Activated CD4-positive, alpha-beta memory T cell treated with anti-CD3 and anti-CD28 coated beads, Interleukin-2, amount 10 ng/mL, durations not matched to agents 7 days and 5 days (primary cell): ENCODE measurements at regions not wholly inside any gene's neighbourhood (a gene's known extent, or its start where the extent isn't known, plus 50 kb on each side); places are given as distances from the start of the nearest gene placed in this dataset.
A peak's percentile ranks its signal among the peaks of the same experiment; 100 is the strongest.

Experiments used
- CTCF ChIA-PET: fragments of 350-600 bp; sonication (Branson Sonifier 250); formaldehyde crosslinking; loops from one replicate; lab custom pipeline; 2021; ENCODE audit warnings: antibody characterized with exemption, inconsistent platforms; lab: Charles Lee
- POLR2A ChIA-PET: fragments of 350-600 bp; sonication (Branson Sonifier 250); formaldehyde crosslinking; loops from one replicate; lab custom pipeline; 2021; ENCODE audit warnings: antibody characterized with exemption; lab: Charles Lee
- DNase-seq: peaks from one replicate; pipeline ENCODE4 v3.0.0-alpha.2; 2020
- H3K27ac Mint-ChIP-seq: one replicate; pipeline ENCODE4 v1.8.0; 2021; ENCODE audit warnings: mild to moderate bottlenecking, mixed read lengths
- H3K27me3 Mint-ChIP-seq: one replicate; pipeline ENCODE4 v1.8.0; 2021; ENCODE audit warnings: mixed read lengths
- H3K36me3 Mint-ChIP-seq: one replicate; pipeline ENCODE4 v1.8.0; 2021; ENCODE audit warnings: low read depth, mixed read lengths
- H3K4me1 Mint-ChIP-seq: one replicate; pipeline ENCODE4 v1.8.0; 2021; ENCODE audit warnings: mixed read lengths
- H3K4me3 Mint-ChIP-seq: one replicate; pipeline ENCODE4 v1.8.0; 2021; ENCODE audit warnings: mild to moderate bottlenecking, mixed read lengths
- H3K9me3 Mint-ChIP-seq: one replicate; pipeline ENCODE4 v1.8.0; 2021; ENCODE audit warnings: mixed read lengths

- peaks cover 13% of the 10 kb centered on the region for H3K4me1 Mint-ChIP-seq
These were observed 60.1 kb downstream of the NABP1 start for GRCh38 chr2:191738003-191738402.

GRCh38 chr2:191738667-191739066, 60.7 kb downstream of the NABP1 start:
- CTCF ChIA-PET = interaction anchor here (1.3 to 1.4 kb wide), 2 partner anchors 169 to 172 kb away, joined by 4 to 6 read pairs; no protein-coding TSS in a partner anchor
- Mint-ChIP-seq H3K9me3 (no peaks in the 10 kb centered on the region), H3K27ac (no peak overlapping the region), H3K4me3 (no peak overlapping the region), H3K27me3 (peaks cover 3% of the 10 kb centered on the region), H3K36me3 (no peaks in the 10 kb centered on the region), H3K4me1 (peaks cover 13% of the 10 kb centered on the region)
- no peak for DNase-seq
- POLR2A ChIA-PET = interaction anchor here (0.6 to 2.0 kb wide), 3 partner anchors 8 to 76 kb away, joined by 3 to 11 read pairs (median 3); partner anchors contain the start of gene NABP1

More at GRCh38 chr2:191738003-191738402, 60.1 kb downstream of the NABP1 start:
- Mint-ChIP-seq H3K27me3 (peaks cover 3% of the 10 kb centered on the region), H3K4me3 (no peak overlapping the region), H3K36me3 (no peaks in the 10 kb centered on the region), H3K9me3 (no peaks in the 10 kb centered on the region), H3K27ac (no peak overlapping the region)
- ChIA-PET CTCF (interaction anchor here (1.3 kb wide), 1 partner anchor 168 kb away, joined by 4 read pairs; no protein-coding TSS in a partner anchor), POLR2A (interaction anchor here (0.6 to 1.0 kb wide), 2 partner anchors 8 to 76 kb away, joined by 3 read pairs; no protein-coding TSS in a partner anchor)
- DNase-seq = no peak

- Mint-ChIP-seq H3K4me1 (peaks cover 13% of the 10 kb centered on the region), H3K4me3 (no peak overlapping the region), H3K27me3 (peaks cover 3% of the 10 kb centered on the region), H3K27ac (no peak overlapping the region), H3K9me3 (no peaks in the 10 kb centered on the region), H3K36me3 (no peaks in the 10 kb centered on the region)
- no peak for DNase-seq
- CTCF ChIA-PET = interaction anchor here (1.4 kb wide), 1 partner anchor 173 kb away, joined by 6 read pairs; no protein-coding TSS in a partner anchor
- POLR2A ChIA-PET = interaction anchor here (1.4 to 2.0 kb wide), 2 partner anchors 62 to 169 kb away, joined by 3 to 11 read pairs; partner anchors contain the start of gene NABP1
These were observed 61.3 kb downstream of the NABP1 start for GRCh38 chr2:191739194-191739593.

GRCh38 chr2:191740016-191740419, 62.1 kb downstream of the NABP1 start:
- Mint-ChIP-seq H3K4me3 (no peak overlapping the region), H3K27me3 (peaks cover 3% of the 10 kb centered on the region), H3K36me3 (no peaks in the 10 kb centered on the region), H3K9me3 (no peaks in the 10 kb centered on the region), H3K4me1 (peaks cover 13% of the 10 kb centered on the region), H3K27ac (peak overlapping the region; percentile 44)
- peak; percentile 46 for DNase-seq
- ChIA-PET POLR2A (interaction anchor here (1.4 to 2.0 kb wide), 2 partner anchors 63 to 170 kb away, joined by 3 to 11 read pairs; partner anchors contain the start of gene NABP1), CTCF (interaction anchor here (1.4 kb wide), 1 partner anchor 174 kb away, joined by 6 read pairs; no protein-coding TSS in a partner anchor)

- no peak for DNase-seq
- CTCF ChIA-PET = no interaction called here
- no peaks in the 10 kb centered on the region for H3K9me3 Mint-ChIP-seq
- POLR2A ChIA-PET = interaction anchor here (2.0 kb wide), 1 partner anchor 64 kb away, joined by 11 read pairs; the partner anchor contains the start of gene NABP1
- H3K4me1 Mint-ChIP-seq = peaks cover 13% of the 10 kb centered on the region
- no peak overlapping the region for H3K27ac Mint-ChIP-seq
- no peaks in the 10 kb centered on the region for H3K36me3 Mint-ChIP-seq
- H3K27me3 Mint-ChIP-seq = peaks cover 3% of the 10 kb centered on the region
- no peak overlapping the region for H3K4me3 Mint-ChIP-seq
These were observed 62.8 kb downstream of the NABP1 start for GRCh38 chr2:191740759-191741158.

- H3K27ac Mint-ChIP-seq = no peak overlapping the region
- no peaks in the 10 kb centered on the region for H3K9me3 Mint-ChIP-seq
- H3K27me3 Mint-ChIP-seq = no peaks in the 10 kb centered on the region
- POLR2A ChIA-PET = interaction anchor here (1.2 kb wide), 1 partner anchor 8 kb away, joined by 3 read pairs; no protein-coding TSS in a partner anchor
- no peak for DNase-seq
- no peak overlapping the region for H3K4me3 Mint-ChIP-seq
- CTCF ChIA-PET = interaction anchor here (1.0 kb wide), 1 partner anchor 194 kb away, joined by 3 read pairs; no protein-coding TSS in a partner anchor
- H3K36me3 Mint-ChIP-seq = no peaks in the 10 kb centered on the region
- H3K4me1 Mint-ChIP-seq = peaks cover 10% of the 10 kb centered on the region
These were observed 68.6 kb downstream of the NABP1 start for GRCh38 chr2:191746346-191747169.

GRCh38 chr2:191747170-191747530, 69.2 kb downstream of the NABP1 start:
- H3K27me3 Mint-ChIP-seq = peaks cover under 1% of the 10 kb centered on the region
- H3K36me3 Mint-ChIP-seq = no peaks in the 10 kb centered on the region
- CTCF ChIA-PET = interaction anchor here (1.6 to 1.7 kb wide), 2 partner anchors 10 to 11 kb away, joined by 4 to 5 read pairs; no protein-coding TSS in a partner anchor
- H3K4me1 Mint-ChIP-seq = peaks cover 10% of the 10 kb centered on the region
- no peak overlapping the region for H3K27ac Mint-ChIP-seq
- DNase-seq = no peak
- no peaks in the 10 kb centered on the region for H3K9me3 Mint-ChIP-seq
- POLR2A ChIA-PET = no interaction called here
- H3K4me3 Mint-ChIP-seq = no peak overlapping the region

GRCh38 chr2:191748059-191748461, 70.1 kb downstream of the NABP1 start:
- no peak overlapping the region for H3K4me3 Mint-ChIP-seq
- H3K9me3 Mint-ChIP-seq = no peaks in the 10 kb centered on the region
- H3K4me1 Mint-ChIP-seq = peaks cover 10% of the 10 kb centered on the region
- H3K27ac Mint-ChIP-seq = no peak overlapping the region
- ChIA-PET CTCF (interaction anchor here (1.6 to 1.7 kb wide), 2 partner anchors 9 to 10 kb away, joined by 4 to 5 read pairs; no protein-coding TSS in a partner anchor), POLR2A (no interaction called here)
- H3K36me3 Mint-ChIP-seq = no peaks in the 10 kb centered on the region
- H3K27me3 Mint-ChIP-seq = peaks cover 3% of the 10 kb centered on the region
- DNase-seq = no peak

GRCh38 chr2:191748528-191749180, 70.7 kb downstream of the NABP1 start:
- ChIA-PET POLR2A (no interaction called here), CTCF (interaction anchor here (1.6 to 1.7 kb wide), 2 partner anchors 9 to 10 kb away, joined by 4 to 5 read pairs; no protein-coding TSS in a partner anchor)
- H3K4me1 Mint-ChIP-seq = peaks cover 10% of the 10 kb centered on the region
- peaks cover 3% of the 10 kb centered on the region for H3K27me3 Mint-ChIP-seq
- no peak for DNase-seq
- H3K4me3 Mint-ChIP-seq = no peak overlapping the region
- H3K9me3 Mint-ChIP-seq = no peaks in the 10 kb centered on the region
- H3K27ac Mint-ChIP-seq = no peak overlapping the region
- H3K36me3 Mint-ChIP-seq = no peaks in the 10 kb centered on the region

GRCh38 chr2:191749181-191749540, 71.2 kb downstream of the NABP1 start:
- peaks cover 10% of the 10 kb centered on the region for H3K4me1 Mint-ChIP-seq
- no peak overlapping the region for H3K27ac Mint-ChIP-seq
- CTCF ChIA-PET = interaction anchor here (1.7 kb wide), 1 partner anchor 9 kb away, joined by 4 read pairs; no protein-coding TSS in a partner anchor
- no peak overlapping the region for H3K4me3 Mint-ChIP-seq
- DNase-seq = no peak
- POLR2A ChIA-PET = no interaction called here
- no peaks in the 10 kb centered on the region for H3K36me3 Mint-ChIP-seq
- H3K27me3 Mint-ChIP-seq = peaks cover 3% of the 10 kb centered on the region
- H3K9me3 Mint-ChIP-seq = no peaks in the 10 kb centered on the region

GRCh38 chr2:191754103-191754502, 76.2 kb downstream of the NABP1 start:
- Mint-ChIP-seq H3K36me3 (no peaks in the 10 kb centered on the region), H3K4me3 (no peak overlapping the region), H3K9me3 (no peaks in the 10 kb centered on the region), H3K4me1 (peaks cover 5% of the 10 kb centered on the region), H3K27ac (no peak overlapping the region), H3K27me3 (peaks cover 8% of the 10 kb centered on the region)
- DNase-seq = no peak
- ChIA-PET POLR2A (no interaction called here), CTCF (no interaction called here)

GRCh38 chr2:191756761-191757160, 78.8 kb downstream of the NABP1 start:
- H3K27ac Mint-ChIP-seq = no peak overlapping the region
- POLR2A ChIA-PET = no interaction called here
- peaks cover 13% of the 10 kb centered on the region for H3K27me3 Mint-ChIP-seq
- no peak overlapping the region for H3K4me3 Mint-ChIP-seq
- DNase-seq = no peak
- no peaks in the 10 kb centered on the region for H3K9me3 Mint-ChIP-seq
- H3K4me1 Mint-ChIP-seq = peaks cover 6% of the 10 kb centered on the region
- CTCF ChIA-PET = interaction anchor here (0.7 to 1.4 kb wide), 2 partner anchors 9 to 336 kb away, joined by 4 to 5 read pairs; no protein-coding TSS in a partner anchor
- H3K36me3 Mint-ChIP-seq = no peaks in the 10 kb centered on the region
